Progenitor cell of endocrine pancreas (in vitro differentiated cells): ENCODE measurements at regions not wholly inside any gene's neighbourhood (a gene's known extent, or its start where the extent isn't known, plus 50 kb on each side); places are given as distances from the start of the nearest gene placed in this dataset.
"Not testable (repeated sequence)": the region's sequence is repeated elsewhere in the genome, so short reads cannot be mapped to it uniquely, and the experiment has no call there.

Experiments
- DNase-seq: peaks from one replicate; pipeline ENCODE4 v3.0.0; 2021; ENCODE audit warnings: low spot score; ENCODE audit not compliant: unreplicated experiment
- H3K27ac Mint-ChIP-seq: 2 replicates; pipeline ENCODE4 v1.8.0; 2021; ENCODE audit warnings: mild to moderate bottlenecking, moderate library complexity, mixed read lengths
- H3K27me3 Mint-ChIP-seq: 2 replicates; pipeline ENCODE4 v1.8.0; 2021; ENCODE audit warnings: mixed read lengths
- H3K36me3 Mint-ChIP-seq: 2 replicates; pipeline ENCODE4 v1.8.0; 2022; ENCODE audit warnings: mixed read lengths; ENCODE audit not compliant: insufficient read depth
- H3K4me1 Mint-ChIP-seq: 2 replicates; pipeline ENCODE4 v1.8.0; 2021; ENCODE audit warnings: low read depth, mixed read lengths
- H3K4me3 Mint-ChIP-seq: 2 replicates; pipeline ENCODE4 v1.8.0; 2021; ENCODE audit warnings: low read depth, mild to moderate bottlenecking, moderate library complexity, mixed read lengths
- H3K9me3 Mint-ChIP-seq: 2 replicates; pipeline ENCODE4 v1.8.0; 2021; ENCODE audit warnings: low read depth, mixed read lengths
- CTCF ChIP-seq: fragments of 200-600 bp; sonication (generic); IDR thresholded peaks from one replicate; pipeline ENCODE4 v1.5.0; 2021; ENCODE audit warnings: antibody characterized with exemption, mild to moderate bottlenecking; ENCODE audit not compliant: unreplicated experiment

- no peaks in the 10 kb centered on the region for H3K4me1 Mint-ChIP-seq
- peaks cover 47% of the 10 kb centered on the region for H3K9me3 Mint-ChIP-seq
- no peaks in the 10 kb centered on the region for H3K27me3 Mint-ChIP-seq
- no peak for DNase-seq
- H3K4me3 Mint-ChIP-seq, result no peak overlapping the region
- H3K27ac Mint-ChIP-seq, result no peak overlapping the region
- no peak for TF ChIP-seq CTCF
- H3K36me3 Mint-ChIP-seq, result no peaks in the 10 kb centered on the region
These were observed 567.9 kb downstream of the GOLGA6L6 start for GRCh38 chr15:19973718-19974117.

GRCh38 chr15:19972582-19972981 is 569.0 kb downstream of the GOLGA6L6 start:
- not testable (repeated sequence) for H3K4me1 Mint-ChIP-seq, H3K27ac Mint-ChIP-seq, H3K4me3 Mint-ChIP-seq, H3K36me3 Mint-ChIP-seq, H3K27me3 Mint-ChIP-seq, DNase-seq
- peaks cover 46% of the 10 kb centered on the region for H3K9me3 Mint-ChIP-seq

GRCh38 chr15:19965574-19965973 is 576.0 kb downstream of the GOLGA6L6 start:
- not testable (repeated sequence) for H3K4me3 Mint-ChIP-seq, H3K36me3 Mint-ChIP-seq, DNase-seq, H3K27me3 Mint-ChIP-seq, H3K4me1 Mint-ChIP-seq, H3K27ac Mint-ChIP-seq
- peaks cover 53% of the 10 kb centered on the region for H3K9me3 Mint-ChIP-seq

GRCh38 chr15:19964480-19964879 is 577.1 kb downstream of the GOLGA6L6 start:
- H3K27me3 Mint-ChIP-seq, H3K4me3 Mint-ChIP-seq, H3K27ac Mint-ChIP-seq, DNase-seq, H3K36me3 Mint-ChIP-seq, H3K4me1 Mint-ChIP-seq: not testable (repeated sequence)
- peaks cover 52% of the 10 kb centered on the region for H3K9me3 Mint-ChIP-seq

- no peak for DNase-seq
- Mint-ChIP-seq H3K27me3 (no peaks in the 10 kb centered on the region), H3K36me3 (no peaks in the 10 kb centered on the region), H3K4me1 (no peaks in the 10 kb centered on the region), H3K4me3 (no peak overlapping the region), H3K9me3 (peaks cover 43% of the 10 kb centered on the region), H3K27ac (no peak overlapping the region)
- TF ChIP-seq CTCF, result no peak
These were observed 585.3 kb downstream of the GOLGA6L6 start for GRCh38 chr15:19956124-19956796.

- peaks cover 36% of the 10 kb centered on the region for H3K9me3 Mint-ChIP-seq
- H3K36me3 Mint-ChIP-seq, result no peaks in the 10 kb centered on the region
- H3K4me3 Mint-ChIP-seq, result no peak overlapping the region
- H3K27me3 Mint-ChIP-seq, result no peaks in the 10 kb centered on the region
- no peak for TF ChIP-seq CTCF
- H3K27ac Mint-ChIP-seq, result no peak overlapping the region
- no peaks in the 10 kb centered on the region for H3K4me1 Mint-ChIP-seq
- DNase-seq, result no peak
These were observed 597.2 kb downstream of the GOLGA6L6 start for GRCh38 chr15:19944261-19944888.

- H3K9me3 Mint-ChIP-seq, result peaks cover 36% of the 10 kb centered on the region
- no peak overlapping the region for H3K4me3 Mint-ChIP-seq
These were observed 598.1 kb downstream of the GOLGA6L6 start for GRCh38 chr15:19943515-19943914.

GRCh38 chr15:19903281-19903680 is 638.3 kb downstream of the GOLGA6L6 start:
- H3K27me3 Mint-ChIP-seq, H3K4me1 Mint-ChIP-seq, H3K4me3 Mint-ChIP-seq, DNase-seq, H3K27ac Mint-ChIP-seq: not testable (repeated sequence)
- Mint-ChIP-seq H3K9me3 (peaks cover 31% of the 10 kb centered on the region), H3K36me3 (peaks cover 18% of the 10 kb centered on the region)

More at GRCh38 chr15:19943515-19943914, 598.1 kb downstream of the GOLGA6L6 start:
- H3K27ac Mint-ChIP-seq, result no peak overlapping the region
- H3K27me3 Mint-ChIP-seq, result no peaks in the 10 kb centered on the region
- no peaks in the 10 kb centered on the region for H3K36me3 Mint-ChIP-seq
- no peak for TF ChIP-seq CTCF
- no peak for DNase-seq
- H3K4me1 Mint-ChIP-seq, result no peaks in the 10 kb centered on the region

GRCh38 chr15:19902388-19902787 is 639.2 kb downstream of the GOLGA6L6 start:
- H3K27me3 Mint-ChIP-seq, H3K4me1 Mint-ChIP-seq, DNase-seq, H3K4me3 Mint-ChIP-seq: not testable (repeated sequence)
- Mint-ChIP-seq H3K9me3 (peaks cover 33% of the 10 kb centered on the region), H3K27ac (peak overlapping the region; percentile 1), H3K36me3 (peaks cover 18% of the 10 kb centered on the region)
